Adrenal gland (tissue), 9 donors: ENCODE measurements at regions not wholly inside any gene's neighbourhood (a gene's known extent, or its start where the extent isn't known, plus 50 kb on each side); places are given as distances from the start of the nearest gene placed in this dataset.

Source experiments
- DNase-seq, 7 donors: peaks; one replicate each; pipeline ENCODE4 v3.0.0-alpha.2; 2019 to 2020
- H3K27ac ChIP-seq, 5 donors: fragments of 200-600 bp; sonication (generic) in 4 of 5; 1 replicate in 3 of 5; 2 replicates in 2 of 5; pipeline versions ENCODE4 v1.5.1 to v1.8.0; 2016 to 2020; ENCODE audit warnings: mild to moderate bottlenecking in 1 of 5
- H3K27me3 ChIP-seq: fragments of 200-600 bp; 2 replicates; pipeline ENCODE4 v1.8.0; 2021
- H3K36me3 ChIP-seq, 2 donors: fragments of 200-600 bp; replicated peaks in 1 of 2; 1 replicate in 1 of 2; 2 replicates in 1 of 2; pipeline versions ENCODE4 v1.5.1 to v1.8.0; 2018 to 2022
- H3K4me1 ChIP-seq, 2 donors: fragments of 200-600 bp; replicated peaks in 1 of 2; 1 replicate in 1 of 2; 2 replicates in 1 of 2; pipeline versions ENCODE4 v1.5.1 to v1.8.0; 2018 to 2021
- H3K4me3 ChIP-seq, 4 donors: fragments of 200-600 bp; sonication (generic) in 3 of 4; one replicate each; pipeline ENCODE4 v1.5.1; 2016 to 2018
- H3K9me3 ChIP-seq, 3 donors: fragments of 200-600 bp; sonication (generic) in 1 of 3; replicated peaks in 1 of 3; 1 replicate in 2 of 3; 2 replicates in 1 of 3; pipeline versions ENCODE4 v1.5.1 to v1.8.0; 2016 to 2021
- POLR2A ChIP-seq, 2 donors: fragments of 450-650 bp; IDR thresholded peaks; one replicate each; pipeline ENCODE4 v1.6.1; 2017; ENCODE audit warnings: antibody characterized with exemption in 2 of 2, mild to moderate bottlenecking in 2 of 2, moderate library complexity in 1 of 2
- WGBS, 4 donors: extraction: QIAGEN DNeasy Blood & Tissue Kit in 2 of 4; methylation state at CpG; one replicate each; pipeline versions ENCODE4 v1.1.5 to v1.1.7; 2013 to 2017; 5-methylcytosine and 5-hydroxymethylcytosine counted together
- intact Hi-C, 2 donors: fragments of 100-400 bp; cut with DNase I; formaldehyde crosslinking; loops; one replicate each; pipeline versions ENCODE4 v1.14.1 to v1.15.0; 2022 to 2023
- TF ChIP-seq, protein P1 (sequence below), 6 experiments: fragments of 450-650 bp in 4 of 6; fragments of 200-600 bp in 2 of 6; sonication (generic) in 1 of 6; IDR thresholded peaks; 1 replicate in 5 of 6; 2 replicates in 1 of 6; pipeline versions ENCODE4 v1.5.1 to v1.8.0; 2016 to 2021; ENCODE audit warnings: antibody characterized with exemption in 6 of 6, mild to moderate bottlenecking in 2 of 6, moderate library complexity in 1 of 6
- donor health status: healthy with polysubstance abuse.
- donor health status: Bipolar disorder and iron deficiency.
- donor health status: DM: yes; HTN: yes; CAD: no.
- donor health status: DM: no; HTN: no; CAD: no.
- donor health status: DM: no; HTN: no; CAD: no.

DNA sequence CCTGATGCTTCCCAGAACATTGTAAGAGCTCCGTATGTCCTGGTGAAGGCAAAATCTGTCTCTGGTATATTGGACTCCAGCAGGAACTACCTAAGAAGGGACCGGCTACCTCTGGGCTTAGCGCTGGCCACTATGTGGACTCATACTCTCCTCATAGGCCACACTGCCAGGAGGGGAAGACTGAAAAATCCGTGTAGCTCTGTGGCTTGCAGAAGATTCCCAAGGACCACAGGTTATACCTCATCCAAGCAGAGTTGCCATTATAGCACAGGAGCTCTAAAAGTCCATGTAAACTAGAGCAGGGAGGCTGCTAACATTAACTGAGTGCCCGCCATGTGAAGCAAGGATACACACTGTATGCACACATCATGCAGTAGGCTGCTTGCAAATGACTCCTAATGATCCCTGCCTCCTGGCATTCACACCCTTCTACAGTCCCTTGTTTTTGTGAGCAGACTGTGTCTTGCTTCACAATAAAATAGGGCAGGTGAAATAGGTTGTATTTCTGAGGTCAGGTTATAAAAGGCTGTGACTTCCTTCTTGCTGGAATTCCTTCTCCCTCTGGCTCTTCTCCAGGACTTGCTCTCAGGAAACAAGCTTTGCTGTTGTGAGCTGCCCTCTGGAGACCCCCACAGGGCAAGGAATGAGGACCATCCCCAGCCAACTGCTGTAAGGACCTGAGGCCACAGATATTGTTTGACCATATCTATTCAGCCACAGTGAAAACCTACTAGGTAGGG is 192.6 kb upstream of the UBL3 start:
- H3K36me3 ChIP-seq: no peaks in the 10 kb centered on the region
- no peak for DNase-seq
- H3K27me3 ChIP-seq: no peaks in the 10 kb centered on the region
- H3K9me3 ChIP-seq: no peaks in the 10 kb centered on the region
- intact Hi-C loops: no loop called here
- no peaks in the 10 kb centered on the region for H3K4me1 ChIP-seq
- TF ChIP-seq, protein P1, sequence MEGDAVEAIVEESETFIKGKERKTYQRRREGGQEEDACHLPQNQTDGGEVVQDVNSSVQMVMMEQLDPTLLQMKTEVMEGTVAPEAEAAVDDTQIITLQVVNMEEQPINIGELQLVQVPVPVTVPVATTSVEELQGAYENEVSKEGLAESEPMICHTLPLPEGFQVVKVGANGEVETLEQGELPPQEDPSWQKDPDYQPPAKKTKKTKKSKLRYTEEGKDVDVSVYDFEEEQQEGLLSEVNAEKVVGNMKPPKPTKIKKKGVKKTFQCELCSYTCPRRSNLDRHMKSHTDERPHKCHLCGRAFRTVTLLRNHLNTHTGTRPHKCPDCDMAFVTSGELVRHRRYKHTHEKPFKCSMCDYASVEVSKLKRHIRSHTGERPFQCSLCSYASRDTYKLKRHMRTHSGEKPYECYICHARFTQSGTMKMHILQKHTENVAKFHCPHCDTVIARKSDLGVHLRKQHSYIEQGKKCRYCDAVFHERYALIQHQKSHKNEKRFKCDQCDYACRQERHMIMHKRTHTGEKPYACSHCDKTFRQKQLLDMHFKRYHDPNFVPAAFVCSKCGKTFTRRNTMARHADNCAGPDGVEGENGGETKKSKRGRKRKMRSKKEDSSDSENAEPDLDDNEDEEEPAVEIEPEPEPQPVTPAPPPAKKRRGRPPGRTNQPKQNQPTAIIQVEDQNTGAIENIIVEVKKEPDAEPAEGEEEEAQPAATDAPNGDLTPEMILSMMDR (IDR thresholded peaks at IDR 0.05): no peak
- no peak for TF ChIP-seq POLR2A (IDR thresholded peaks at IDR 0.05)
- no peak overlapping the region for H3K4me3 ChIP-seq
- H3K27ac ChIP-seq: no peak overlapping the region
- 88 to 96% (median 91%) methylated on average over 5 of the region's 5 CpGs for WGBS, 4 donors

DNA sequence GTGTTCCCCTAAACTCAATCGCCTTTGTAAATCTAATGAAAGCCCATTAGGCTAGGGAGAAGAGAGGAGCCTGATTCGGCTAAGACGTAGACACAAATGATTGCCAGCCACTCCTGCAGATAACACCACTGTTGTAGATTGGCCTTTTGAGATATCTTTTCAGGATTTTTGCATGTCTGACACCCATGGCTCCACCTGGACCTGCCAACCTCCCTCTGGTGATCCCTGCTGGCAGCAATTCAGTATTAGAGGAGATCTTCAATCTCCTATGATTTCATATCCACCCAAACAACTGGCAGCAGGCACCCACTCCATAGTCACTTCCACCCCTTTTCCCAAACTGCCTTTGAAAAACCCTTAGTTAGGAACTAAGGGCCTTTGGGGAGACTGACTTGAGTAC is 191.9 kb upstream of the UBL3 start:
- DNase-seq: no peak

DNA sequence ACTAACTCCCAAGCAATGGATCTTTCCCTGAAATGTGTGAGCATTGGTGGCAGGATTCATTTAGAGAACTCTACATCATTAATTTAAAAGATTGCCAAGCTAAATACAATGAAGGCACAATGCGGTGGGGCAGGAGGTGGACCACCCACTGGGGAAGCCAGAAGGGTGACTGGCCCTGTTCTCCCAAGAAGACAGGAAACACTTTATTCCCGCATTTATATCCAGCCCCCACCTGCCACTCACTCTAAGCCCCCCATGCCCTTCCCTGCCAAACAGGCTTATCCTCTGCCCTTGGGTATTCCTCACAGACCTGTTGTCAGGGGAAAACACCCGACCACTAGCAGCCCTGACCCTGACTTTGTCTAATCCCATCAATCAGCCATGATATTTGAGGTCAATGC is 189.1 kb upstream of the UBL3 start:
- Histone ChIP-seq H3K9me3 (no peaks in the 10 kb centered on the region), H3K36me3 (no peaks in the 10 kb centered on the region), H3K27me3 (no peaks in the 10 kb centered on the region), H3K27ac (no peak overlapping the region), H3K4me1 (no peaks in the 10 kb centered on the region), H3K4me3 (no peak overlapping the region)
- intact Hi-C loops: no loop called here
- TF ChIP-seq POLR2A (IDR thresholded peaks at IDR 0.05): no peak
- TF ChIP-seq, protein P1 (IDR thresholded peaks at IDR 0.05): no peak
- 37 to 47% (median 40%) methylated on average over 3 of the region's 3 CpGs for WGBS, 4 donors
- no peak for DNase-seq

More for the DNA sequence above, 191.9 kb upstream of the UBL3 start:
- WGBS, 4 donors: 62 to 97% (median 84%) methylated on average over 3 of the region's 3 CpGs
- intact Hi-C loops: no loop called here
- Histone ChIP-seq H3K36me3 (no peaks in the 10 kb centered on the region), H3K27me3 (no peaks in the 10 kb centered on the region), H3K4me1 (no peaks in the 10 kb centered on the region), H3K9me3 (no peaks in the 10 kb centered on the region), H3K4me3 (no peak overlapping the region), H3K27ac (no peak overlapping the region)
- no peak for TF ChIP-seq POLR2A (IDR thresholded peaks at IDR 0.05)
- TF ChIP-seq, protein P1 (IDR thresholded peaks at IDR 0.05): no peak

DNA sequence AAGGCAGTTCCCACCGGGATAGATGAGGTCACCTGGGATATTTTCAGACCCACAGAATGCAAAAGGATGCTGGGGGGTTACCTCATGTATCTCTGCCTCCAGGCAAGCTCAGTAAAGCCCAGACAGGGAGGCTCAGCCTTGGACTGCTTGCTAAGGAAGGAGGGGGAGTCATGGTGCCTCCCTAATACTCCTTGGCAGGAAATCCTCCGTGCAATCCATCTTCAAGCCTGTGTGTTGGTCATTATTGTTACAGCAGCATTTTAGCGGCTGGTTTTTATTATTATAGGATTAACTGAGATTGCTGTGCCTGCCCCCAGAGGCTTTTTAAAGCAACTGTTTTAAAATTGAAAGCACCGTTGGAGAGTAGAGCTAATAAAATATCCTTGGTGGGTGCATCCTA is 188.5 kb upstream of the UBL3 start:
- Histone ChIP-seq H3K4me3 (no peak overlapping the region), H3K27me3 (no peaks in the 10 kb centered on the region), H3K36me3 (no peaks in the 10 kb centered on the region), H3K9me3 (no peaks in the 10 kb centered on the region), H3K4me1 (no peaks in the 10 kb centered on the region), H3K27ac (no peak overlapping the region)
- WGBS, 4 donors: 32 to 56% (median 47%) methylated on average over 4 of the region's 4 CpGs
- DNase-seq: no peak
- TF ChIP-seq POLR2A (IDR thresholded peaks at IDR 0.05): no peak
- TF ChIP-seq, protein P1 (IDR thresholded peaks at IDR 0.05): no peak
- intact Hi-C loops: no loop called here
